CD4-positive, alpha-beta T cell (primary cell): ENCODE measurements at regions not wholly inside any gene's neighbourhood (a gene's known extent, or its start where the extent isn't known, plus 50 kb on each side); places are given as distances from the start of the nearest gene placed in this dataset.

Experiments used
- ATAC-seq: fragments of 200-7000 bp; cut with Tn5 transposase; one replicate; pipeline ENCODE4 v1.10.0; 2022; ENCODE audit warnings: mild to moderate bottlenecking; ENCODE audit not compliant: poor library complexity
- CTCF ChIA-PET: fragments of 350-600 bp; sonication (Branson Sonifier 250); formaldehyde crosslinking; loops from one replicate; lab custom pipeline; 2021; ENCODE audit warnings: antibody characterized with exemption, inconsistent platforms; lab: Charles Lee
- POLR2A ChIA-PET: fragments of 350-600 bp; sonication (Branson Sonifier 250); formaldehyde crosslinking; loops from one replicate; lab custom pipeline; 2021; ENCODE audit warnings: antibody characterized with exemption, inconsistent platforms; lab: Charles Lee
- DNase-seq, 14 experiments: peaks; one replicate each; pipeline ENCODE4 v3.0.0-alpha.2; 2013 to 2020; ENCODE audit warnings: mixed read lengths in 2 of 14
- H3K27ac ChIP-seq, 2 donors: one replicate each; pipeline versions ENCODE4 v1.5.1 to v1.7.0; 2013; ENCODE audit warnings: low read length in 2 of 2, low read depth in 1 of 2, mild to moderate bottlenecking in 1 of 2
- H3K27me3 ChIP-seq, 2 experiments: 1 replicate in 1 of 2; 2 replicates in 1 of 2; pipeline versions ENCODE4 v1.6.1 to v1.7.0; 2013; ENCODE audit warnings: low read length in 2 of 2, control low read depth in 1 of 2, mild to moderate bottlenecking in 1 of 2, moderate library complexity in 1 of 2; ENCODE audit not compliant: insufficient read depth in 2 of 2, control insufficient read depth in 1 of 2
- H3K36me3 ChIP-seq: one replicate; pipeline ENCODE4 v1.6.1; 2013; ENCODE audit warnings: low read length, control low read depth; ENCODE audit not compliant: insufficient read depth
- H3K4me1 ChIP-seq: one replicate; pipeline ENCODE4 v1.6.1; 2013; ENCODE audit warnings: low read length, control low read depth; ENCODE audit not compliant: insufficient read depth
- H3K4me3 ChIP-seq: one replicate; pipeline ENCODE4 v1.5.1; 2013; ENCODE audit warnings: mild to moderate bottlenecking, low read length, moderate library complexity
- H3K9me3 ChIP-seq, 2 experiments: 1 replicate in 1 of 2; 2 replicates in 1 of 2; pipeline versions ENCODE4 v1.6.1 to v1.7.0; 2013; ENCODE audit warnings: low read length in 2 of 2, mild to moderate bottlenecking in 2 of 2, control low read depth in 1 of 2, moderate library complexity in 1 of 2; ENCODE audit not compliant: control insufficient read depth in 1 of 2, insufficient read depth in 1 of 2
- H3K27ac Mint-ChIP-seq: one replicate; pipeline ENCODE4 v1.8.0; 2020; ENCODE audit warnings: mixed read lengths
- H3K27me3 Mint-ChIP-seq: one replicate; pipeline ENCODE4 v1.8.0; 2021; ENCODE audit warnings: mixed read lengths
- H3K36me3 Mint-ChIP-seq: one replicate; pipeline ENCODE4 v1.8.0; 2021; ENCODE audit warnings: low read depth, mixed read lengths
- H3K4me1 Mint-ChIP-seq: one replicate; pipeline ENCODE4 v1.8.0; 2021; ENCODE audit warnings: low read depth, mixed read lengths
- H3K4me3 Mint-ChIP-seq: one replicate; pipeline ENCODE4 v1.8.0; 2020; ENCODE audit warnings: mild to moderate bottlenecking, mixed read lengths
- H3K9me3 Mint-ChIP-seq: one replicate; pipeline ENCODE4 v1.8.0; 2020; ENCODE audit warnings: mixed read lengths
- intact Hi-C, 2 experiments: fragments of 100-400 bp; cut with DNase I in 1 of 2; cut with micrococcal nuclease in 1 of 2; formaldehyde crosslinking; loops; one replicate each; pipeline versions ENCODE4 v1.15.1 to v1.9.0; 2023 to 2025; cut with DNase I, micrococcal nuclease
- TF ChIP-seq, protein P1 (sequence below): fragments of 200-600 bp; IDR thresholded peaks from one replicate; pipeline ENCODE4 v1.8.0; 2022; ENCODE audit warnings: antibody characterized with exemption, mild to moderate bottlenecking

DNA sequence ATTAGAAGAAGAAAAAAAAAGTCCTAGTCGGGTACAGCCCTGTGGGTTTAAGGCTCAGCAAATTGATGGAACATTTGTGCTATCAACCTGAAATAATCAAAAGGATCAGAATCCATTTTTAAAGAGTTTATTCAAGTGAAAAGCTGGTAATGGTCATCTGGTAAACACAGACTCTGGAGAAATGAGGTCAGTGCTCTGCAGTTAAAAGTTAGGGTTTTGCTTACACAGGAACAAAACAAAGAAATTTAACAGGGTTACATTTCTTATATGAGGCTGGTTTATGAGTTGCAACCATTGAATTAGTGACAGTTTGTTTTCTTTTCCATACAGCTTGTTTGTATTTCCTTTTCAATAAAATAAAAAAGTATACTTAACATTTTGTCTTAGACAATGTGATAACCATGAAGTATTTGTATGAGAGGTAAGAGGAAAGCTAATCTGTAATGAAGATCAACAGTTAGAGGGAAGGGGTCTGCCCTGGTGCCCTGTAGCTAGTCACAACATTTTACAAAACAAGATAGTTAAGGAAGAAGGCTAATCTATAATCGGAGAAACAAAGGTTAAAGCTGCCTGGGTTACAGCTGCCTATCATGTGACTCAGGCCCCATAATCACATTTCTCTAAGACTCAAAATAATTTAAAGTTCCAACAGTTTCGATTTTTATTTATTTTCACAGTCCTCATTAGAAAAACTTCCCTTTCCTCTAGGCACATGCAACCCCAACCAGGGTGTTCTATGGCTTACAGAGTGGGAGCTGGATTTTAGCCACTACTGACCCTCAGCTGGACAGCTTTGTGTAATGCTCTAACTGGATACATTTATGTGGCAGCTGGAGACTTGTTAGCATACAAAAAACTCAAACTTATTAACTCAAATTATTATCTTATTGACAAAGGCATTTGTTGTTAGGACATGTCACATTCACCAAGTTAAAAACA is 98.1 kb upstream of the ACP3 start:
- Mint-ChIP-seq H3K36me3 (no peaks in the 10 kb centered on the region), H3K9me3 (no peaks in the 10 kb centered on the region), H3K4me3 (no peak overlapping the region), H3K4me1 (no peaks in the 10 kb centered on the region), H3K27me3 (peaks cover 6% of the 10 kb centered on the region), H3K27ac (no peak overlapping the region)
- ATAC-seq (no peak), DNase-seq (no peak)
- Histone ChIP-seq H3K9me3 (no peaks in the 10 kb centered on the region), H3K4me1 (no peaks in the 10 kb centered on the region), H3K27ac (no peak overlapping the region), H3K36me3 (no peaks in the 10 kb centered on the region), H3K4me3 (no peak overlapping the region), H3K27me3 (no peaks in the 10 kb centered on the region)
- ChIA-PET POLR2A (no interaction called here), CTCF (no interaction called here)
- TF ChIP-seq, protein P1, sequence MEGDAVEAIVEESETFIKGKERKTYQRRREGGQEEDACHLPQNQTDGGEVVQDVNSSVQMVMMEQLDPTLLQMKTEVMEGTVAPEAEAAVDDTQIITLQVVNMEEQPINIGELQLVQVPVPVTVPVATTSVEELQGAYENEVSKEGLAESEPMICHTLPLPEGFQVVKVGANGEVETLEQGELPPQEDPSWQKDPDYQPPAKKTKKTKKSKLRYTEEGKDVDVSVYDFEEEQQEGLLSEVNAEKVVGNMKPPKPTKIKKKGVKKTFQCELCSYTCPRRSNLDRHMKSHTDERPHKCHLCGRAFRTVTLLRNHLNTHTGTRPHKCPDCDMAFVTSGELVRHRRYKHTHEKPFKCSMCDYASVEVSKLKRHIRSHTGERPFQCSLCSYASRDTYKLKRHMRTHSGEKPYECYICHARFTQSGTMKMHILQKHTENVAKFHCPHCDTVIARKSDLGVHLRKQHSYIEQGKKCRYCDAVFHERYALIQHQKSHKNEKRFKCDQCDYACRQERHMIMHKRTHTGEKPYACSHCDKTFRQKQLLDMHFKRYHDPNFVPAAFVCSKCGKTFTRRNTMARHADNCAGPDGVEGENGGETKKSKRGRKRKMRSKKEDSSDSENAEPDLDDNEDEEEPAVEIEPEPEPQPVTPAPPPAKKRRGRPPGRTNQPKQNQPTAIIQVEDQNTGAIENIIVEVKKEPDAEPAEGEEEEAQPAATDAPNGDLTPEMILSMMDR, result no peak
- intact Hi-C loops, result no loop called here

DNA sequence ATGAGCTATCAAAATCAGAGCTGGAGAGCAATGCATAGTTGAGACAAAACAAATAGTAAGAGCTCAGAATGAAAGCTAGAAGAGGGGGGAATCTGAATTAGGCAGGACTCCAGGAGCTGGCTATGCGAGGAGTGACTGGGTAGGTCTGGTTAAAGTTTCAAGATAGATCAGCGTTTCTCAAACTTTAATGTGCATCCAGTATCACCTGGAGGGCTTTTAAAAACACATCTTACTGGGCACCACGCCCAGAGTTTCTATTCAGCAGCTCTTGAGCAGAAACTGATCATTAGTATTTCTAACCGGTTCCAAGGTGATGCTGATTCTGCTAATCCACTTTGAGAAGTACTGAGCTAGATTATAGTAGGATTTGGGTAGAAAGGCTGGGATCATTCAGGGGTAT is 96.2 kb upstream of the ACP3 start:
- no peaks in the 10 kb centered on the region for H3K4me1 ChIP-seq
- no peak overlapping the region for H3K4me3 Mint-ChIP-seq
- no peaks in the 10 kb centered on the region for H3K4me1 Mint-ChIP-seq
- H3K9me3 ChIP-seq, result no peaks in the 10 kb centered on the region
- H3K27ac ChIP-seq, result no peak overlapping the region
- no peak overlapping the region for H3K4me3 ChIP-seq
- ChIA-PET CTCF (no interaction called here), POLR2A (no interaction called here)
- DNase-seq, result no peak
- no peak overlapping the region for H3K27ac Mint-ChIP-seq
- peaks cover 6% of the 10 kb centered on the region for H3K27me3 Mint-ChIP-seq
- H3K27me3 ChIP-seq, result no peaks in the 10 kb centered on the region
- TF ChIP-seq, protein P1, result no peak
- ATAC-seq, result no peak
- no peaks in the 10 kb centered on the region for H3K36me3 Mint-ChIP-seq
- H3K36me3 ChIP-seq, result no peaks in the 10 kb centered on the region
- no peaks in the 10 kb centered on the region for H3K9me3 Mint-ChIP-seq
- intact Hi-C loops, result no loop called here

DNA sequence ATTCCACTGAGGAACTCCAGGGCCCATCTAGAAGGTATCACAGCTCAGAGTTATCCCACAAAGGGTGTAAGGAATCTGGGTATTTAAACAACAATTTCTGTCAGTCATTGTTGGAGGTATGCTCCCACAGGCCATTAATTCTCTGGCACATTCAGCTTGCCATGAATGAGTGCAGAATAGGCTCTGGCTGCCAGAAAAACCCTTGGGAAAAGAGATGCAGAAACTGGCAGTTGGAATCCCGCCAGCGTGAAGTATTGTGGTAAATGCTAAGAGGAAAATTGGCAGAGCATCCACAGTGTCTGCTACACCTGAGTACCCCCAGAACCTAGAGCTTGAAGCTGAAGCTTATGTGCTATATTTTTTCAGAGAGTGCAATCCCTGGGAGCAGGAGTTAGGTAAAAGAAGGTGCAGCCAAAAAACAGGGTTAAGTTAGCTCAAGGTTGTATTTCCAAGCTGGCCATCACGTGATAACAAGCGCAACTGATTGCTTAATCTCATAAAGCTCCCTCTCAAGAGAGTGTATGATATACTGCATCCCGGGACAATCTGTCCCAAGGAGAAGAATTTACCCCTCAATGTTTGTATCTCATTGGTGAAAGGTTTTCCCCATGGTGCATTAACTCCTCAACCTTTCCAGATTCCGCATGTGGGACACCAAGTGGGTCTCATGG is 94.2 kb upstream of the ACP3 start:
- no peaks in the 10 kb centered on the region for H3K4me1 ChIP-seq
- H3K27ac Mint-ChIP-seq, result no peak overlapping the region
- CTCF ChIA-PET, result no interaction called here
- H3K4me3 Mint-ChIP-seq, result no peak overlapping the region
- no peaks in the 10 kb centered on the region for H3K9me3 ChIP-seq
- no peak overlapping the region for H3K27ac ChIP-seq
- no peaks in the 10 kb centered on the region for H3K27me3 ChIP-seq
- intact Hi-C loops, result no loop called here
- no peak for DNase-seq
- no peaks in the 10 kb centered on the region for H3K4me1 Mint-ChIP-seq
- no peaks in the 10 kb centered on the region for H3K36me3 Mint-ChIP-seq
- POLR2A ChIA-PET, result no interaction called here
- no peak overlapping the region for H3K4me3 ChIP-seq
- no peaks in the 10 kb centered on the region for H3K9me3 Mint-ChIP-seq
- H3K36me3 ChIP-seq, result no peaks in the 10 kb centered on the region
- peaks cover 9% of the 10 kb centered on the region for H3K27me3 Mint-ChIP-seq
- no peak for ATAC-seq
- TF ChIP-seq, protein P1, result no peak
